K562 (cell line): ENCODE measurements at regions not wholly inside any gene's neighbourhood (a gene's known extent, or its start where the extent isn't known, plus 50 kb on each side); places are given as distances from the start of the nearest gene placed in this dataset.

Experiments used
- ATF6 ChIP-seq: sonication (generic); formaldehyde crosslinking; IDR thresholded peaks from 2 replicates; pipeline ENCODE4 v1.4.0; 2020; ENCODE audit warnings: mild to moderate bottlenecking, missing genetic modification reagents
- CBX1 ChIP-seq: sonication (generic); IDR thresholded peaks from 2 replicates; pipeline ENCODE4 v1.6.1; 2016; ENCODE audit warnings: antibody characterized with exemption, low read depth, mild to moderate bottlenecking
- DNMT1 ChIP-seq: fragments of 450-650 bp; IDR thresholded peaks from 2 replicates; pipeline ENCODE4 v1.6.1; 2016; ENCODE audit warnings: antibody characterized with exemption, mild to moderate bottlenecking
- KAT7 ChIP-seq: sonication (generic); formaldehyde crosslinking; IDR thresholded peaks from 2 replicates; pipeline ENCODE4 v1.8.0; 2022; ENCODE audit warnings: missing genetic modification reagents, mild to moderate bottlenecking, borderline replicate concordance
- MAX ChIP-seq: sonication (generic); formaldehyde crosslinking; IDR thresholded peaks from 2 replicates; pipeline ENCODE4 v1.9.0; 2022; ENCODE audit warnings: mild to moderate bottlenecking, missing genetic modification reagents
- NFE2L1 ChIP-seq: fragments of 450-650 bp; IDR thresholded peaks from 2 replicates; pipeline ENCODE4 v1.6.1; 2016; ENCODE audit warnings: missing genetic modification characterization, low read depth, mild to moderate bottlenecking, missing compliant biosample characterization, moderate library complexity, borderline replicate concordance
- ZBTB1 ChIP-seq: sonication (generic); formaldehyde crosslinking; IDR thresholded peaks from 2 replicates; pipeline ENCODE4 v1.8.1; 2023; ENCODE audit warnings: missing genetic modification reagents, low read depth, mild to moderate bottlenecking, borderline replicate concordance
- ZNF518B ChIP-seq: fragments of 250-450 bp; sonication (Bioruptor Pico); IDR thresholded peaks from 2 replicates; pipeline ENCODE4 v1.5.0; 2021; ENCODE audit warnings: mild to moderate bottlenecking, moderate library complexity

- TF ChIP-seq ZNF518B (CRISPR knock-in tag) (no peak), ATF6 (CRISPR knock-in tag) (no peak), ZBTB1 (no peak), KAT7 (CRISPR knock-in tag) (no peak), CBX1 (no peak), DNMT1 (no peak), NFE2L1 (no peak), MAX (no peak)
- TF ChIP-seq, all 486 proteins: peak for 0
Observed at GRCh38 chr1:14138687-14139086, 438.7 kb downstream of the PRDM2 start (continued).
